RPMI8226 (cell line): ENCODE measurements at regions not wholly inside any gene's neighbourhood (a gene's known extent, or its start where the extent isn't known, plus 50 kb on each side); places are given as distances from the start of the nearest gene placed in this dataset.
"Not testable (repeated sequence)": the region's sequence is repeated elsewhere in the genome, so short reads cannot be mapped to it uniquely, and the experiment has no call there.

Experiments used
- DNase-seq: peaks from one replicate; pipeline ENCODE4 v3.0.0-alpha.2; 2015

DNA sequence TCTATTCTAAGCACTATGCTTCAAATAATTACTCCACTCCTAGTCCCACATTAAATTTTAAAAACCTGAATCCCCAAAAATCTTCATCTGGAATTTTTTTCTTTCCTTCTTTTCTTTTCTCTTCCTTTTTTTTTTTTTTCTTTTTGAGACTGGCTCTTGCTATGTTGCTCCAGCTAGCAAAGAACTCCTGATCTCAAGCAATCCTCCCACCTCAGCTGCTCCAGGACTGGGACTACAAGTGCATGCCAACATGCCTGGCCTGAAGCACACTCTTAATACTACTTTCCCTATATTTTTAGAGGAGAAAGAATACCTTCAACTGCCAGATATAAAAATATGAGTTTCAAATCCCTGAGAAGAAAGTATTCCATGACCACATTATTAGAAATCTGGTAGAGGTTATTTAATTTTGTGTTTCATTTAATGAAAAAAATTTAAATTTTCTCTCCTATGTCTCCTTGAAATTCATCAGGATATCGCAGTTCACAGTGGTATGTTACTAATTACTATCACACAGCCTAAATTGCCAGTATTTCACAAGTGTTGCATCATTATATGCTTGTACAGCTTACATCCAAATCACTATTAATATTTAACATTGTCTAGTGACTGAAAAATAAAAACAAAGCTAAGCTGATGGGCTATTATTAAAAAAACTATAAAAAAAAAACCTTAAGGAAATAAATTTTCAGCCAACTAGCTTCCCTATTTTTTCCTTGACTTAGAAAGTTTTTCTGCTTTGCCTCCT is 227.8 kb downstream of the NAF1 start:
- no peak for DNase-seq

DNA sequence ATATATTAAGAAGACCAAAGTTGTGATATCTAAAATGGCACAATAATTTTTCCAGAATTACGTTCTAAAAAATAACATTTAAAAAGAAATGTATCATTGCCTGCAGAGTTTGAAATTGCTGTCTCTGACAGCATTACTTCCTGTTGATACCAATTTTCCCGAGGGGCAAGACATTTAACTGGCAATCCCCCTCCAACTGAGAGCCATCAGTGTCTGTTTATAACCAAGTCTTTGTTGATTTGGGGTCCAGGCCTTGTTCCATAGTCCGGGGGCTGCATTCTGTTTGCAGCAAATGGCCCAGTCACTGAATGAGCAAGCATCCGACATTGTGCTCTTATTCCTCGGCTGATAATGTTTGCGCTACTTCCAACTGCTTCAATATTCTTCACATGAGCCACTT is 231.5 kb downstream of the NAF1 start:
- no peak for DNase-seq

DNA sequence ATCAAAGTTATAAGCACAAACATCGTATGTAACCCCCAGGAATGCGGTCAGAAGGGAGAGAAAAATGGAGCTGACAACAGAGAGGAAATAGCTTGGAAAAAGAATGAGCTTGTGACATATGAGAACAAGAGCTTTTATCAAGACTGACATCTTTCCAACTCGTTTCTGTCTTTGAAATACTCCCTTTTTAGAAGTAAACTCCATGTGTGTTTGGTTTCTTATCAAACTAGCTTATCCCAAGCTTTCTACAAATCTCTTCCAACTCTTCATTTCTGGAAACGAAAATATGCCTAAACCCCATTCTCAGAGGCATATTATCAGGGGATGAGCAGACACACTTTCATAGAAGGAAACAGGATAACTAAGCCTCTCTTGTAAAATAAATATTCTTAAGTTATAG is 235.4 kb downstream of the NAF1 start:
- DNase-seq = no peak

DNA sequence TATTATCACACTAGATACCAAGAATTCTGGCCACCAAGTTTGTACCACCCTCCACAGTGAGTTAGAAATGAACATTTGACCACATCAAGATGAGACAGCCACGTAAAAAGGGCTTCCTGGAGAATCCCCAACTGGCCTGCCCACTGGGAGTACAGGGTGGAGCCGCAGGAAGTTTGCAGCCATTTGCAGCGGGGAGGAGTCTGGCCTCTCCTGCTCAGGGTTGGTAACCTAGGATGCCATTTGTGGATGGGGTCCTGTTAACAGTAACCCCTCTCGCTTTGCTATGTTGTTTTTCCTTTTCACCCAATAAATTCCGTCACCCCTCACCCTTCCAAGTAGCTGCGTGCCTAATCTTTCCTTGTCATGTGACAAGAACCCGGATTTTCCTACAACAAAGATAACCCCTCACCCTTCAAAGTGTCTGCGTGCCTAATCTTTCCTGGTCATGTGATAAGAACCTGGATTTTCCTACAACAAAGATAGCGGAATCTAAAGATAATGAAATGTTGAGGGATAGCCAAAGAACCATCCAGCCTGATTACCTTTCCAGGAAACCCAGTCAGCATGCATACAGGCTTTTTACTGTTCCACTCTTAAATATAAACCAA is 245.4 kb downstream of the NAF1 start:
- DNase-seq = no peak

DNA sequence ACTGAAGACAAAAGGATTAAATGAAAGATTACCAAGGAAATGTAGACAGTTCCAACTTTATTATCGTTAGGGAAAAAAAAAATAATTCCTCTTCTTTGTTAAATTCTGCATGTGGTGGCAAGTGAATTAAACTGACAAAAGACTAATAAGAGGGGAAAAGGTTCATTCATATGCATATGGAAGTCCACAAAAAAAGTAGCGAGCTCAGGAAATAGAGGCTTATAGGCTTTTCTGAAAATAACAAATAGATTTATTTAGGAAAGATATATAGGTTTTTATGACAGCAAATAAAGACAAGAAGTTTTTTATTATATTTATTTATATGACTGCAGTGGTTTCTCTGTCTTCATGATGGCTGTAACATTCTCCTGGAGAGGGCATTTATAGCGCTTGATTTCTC is 246.0 kb downstream of the NAF1 start:
- no peak for DNase-seq

DNA sequence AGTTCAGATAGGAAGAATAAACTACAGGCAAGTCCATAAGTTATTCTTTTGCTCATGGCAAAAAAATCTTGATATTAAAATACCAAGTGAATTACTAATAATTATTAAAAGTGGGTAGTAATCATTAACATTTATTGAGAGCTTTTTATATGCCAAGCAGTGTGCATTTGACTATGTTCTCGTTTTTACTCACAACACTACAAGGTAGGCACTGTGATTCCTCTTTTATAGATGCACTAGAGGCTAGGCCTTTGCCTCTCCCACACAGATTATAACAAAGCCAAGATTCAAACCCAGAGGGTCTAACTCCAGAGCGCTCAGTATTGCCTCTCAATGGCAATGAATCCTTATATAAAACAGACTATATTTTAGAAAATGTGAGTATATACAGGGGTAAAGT is 254.2 kb downstream of the NAF1 start:
- DNase-seq = no peak

DNA sequence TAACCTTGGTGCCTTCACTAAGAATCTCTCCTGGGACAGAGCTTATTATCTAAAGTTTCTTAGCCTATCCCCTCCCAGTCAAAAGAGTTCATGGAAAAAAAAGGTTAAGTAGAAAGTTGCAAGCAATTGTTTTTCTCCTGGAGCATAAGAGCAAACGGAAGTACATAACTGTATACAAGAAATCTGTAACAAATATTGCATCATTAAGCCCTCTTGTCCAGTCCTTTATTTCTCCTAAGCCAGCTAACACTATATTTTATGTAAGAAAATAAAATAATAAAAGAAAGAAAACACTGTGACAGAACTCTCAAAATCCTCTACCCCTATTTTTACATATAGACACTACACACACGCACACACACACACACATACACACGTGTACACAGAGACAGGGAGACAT is 255.3 kb downstream of the NAF1 start:
- DNase-seq = no peak

DNA sequence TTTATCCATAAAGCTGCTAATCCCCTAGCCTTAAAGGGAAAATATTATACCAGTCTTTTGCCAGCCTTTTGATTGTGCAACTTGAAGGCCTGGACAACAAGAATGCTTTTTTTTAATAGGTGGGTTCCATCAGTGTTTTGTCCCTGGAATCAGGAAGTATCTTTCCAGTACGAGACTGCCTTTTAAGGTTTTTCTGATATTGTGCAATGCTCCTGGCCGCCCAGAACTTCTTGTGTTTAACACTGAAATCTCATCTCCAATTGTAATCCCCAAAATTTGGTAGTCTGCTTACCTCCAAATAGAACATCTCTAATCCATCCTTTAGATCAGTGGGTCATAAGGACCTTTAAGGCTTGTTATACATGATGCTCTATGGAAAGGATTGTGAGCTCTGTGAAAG is 256.7 kb downstream of the NAF1 start:
- no peak for DNase-seq

DNA sequence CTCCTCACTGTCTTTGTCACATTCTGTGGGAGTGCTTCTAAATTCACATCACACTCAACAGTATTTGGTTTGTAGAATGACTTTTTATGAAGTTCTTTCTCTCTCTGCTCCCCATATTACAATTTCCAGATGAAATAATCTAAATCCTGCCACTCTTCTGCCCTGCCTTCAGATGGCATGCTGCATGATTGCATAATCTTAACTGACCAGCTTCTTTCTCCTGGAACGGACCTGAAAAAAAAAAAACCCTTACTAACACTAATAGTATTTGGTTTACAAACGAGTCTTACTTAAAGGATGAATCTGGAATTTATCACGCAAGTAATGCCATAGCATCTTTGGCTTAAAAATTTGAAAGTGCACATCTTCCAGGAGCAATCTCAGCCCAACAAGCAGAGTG is 272.3 kb downstream of the NAF1 start:
- DNase-seq = no peak

DNA sequence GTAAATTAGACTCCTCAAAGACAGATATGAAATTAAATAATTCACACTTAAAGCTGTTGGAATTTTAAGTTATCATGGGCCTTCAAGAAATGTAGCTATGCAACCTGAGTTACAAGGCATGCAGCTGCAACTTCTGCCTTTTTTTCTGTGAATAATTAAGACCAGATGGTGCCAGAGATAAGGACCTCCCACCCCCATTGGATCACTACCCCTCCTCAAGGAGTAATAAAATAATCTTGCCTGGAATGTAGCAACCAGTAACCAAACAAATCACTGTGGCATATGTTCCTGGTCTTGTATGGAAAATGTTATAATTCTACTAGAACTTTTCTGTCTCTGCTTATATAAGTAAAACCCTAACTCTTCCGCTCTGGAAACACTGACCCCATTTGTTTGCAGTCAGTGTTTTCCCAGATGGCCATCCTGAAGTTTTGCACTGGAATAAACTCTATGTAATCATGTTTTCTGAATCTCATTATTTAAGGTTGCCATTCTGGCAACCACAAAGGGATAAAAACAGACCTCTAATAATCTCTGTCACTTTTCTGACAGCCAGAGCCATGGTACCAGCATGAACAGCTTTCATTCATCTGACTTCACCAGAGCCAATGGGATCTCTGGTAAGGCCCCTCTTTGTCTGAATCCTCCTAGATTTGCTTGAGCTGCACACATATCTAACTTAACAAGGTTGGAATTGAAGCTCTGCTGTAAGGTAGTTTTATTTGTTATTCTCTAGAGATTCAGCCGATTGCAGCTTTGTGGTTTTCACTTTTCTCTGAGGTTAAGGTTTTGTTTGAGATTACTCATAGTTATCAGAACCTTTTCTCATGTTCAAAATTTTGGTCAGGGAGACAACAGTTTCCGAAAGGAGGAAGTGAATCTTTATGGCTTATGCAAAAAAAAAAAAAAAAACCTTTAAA is 274.6 kb downstream of the NAF1 start:
- peak; percentile 14 for DNase-seq

DNA sequence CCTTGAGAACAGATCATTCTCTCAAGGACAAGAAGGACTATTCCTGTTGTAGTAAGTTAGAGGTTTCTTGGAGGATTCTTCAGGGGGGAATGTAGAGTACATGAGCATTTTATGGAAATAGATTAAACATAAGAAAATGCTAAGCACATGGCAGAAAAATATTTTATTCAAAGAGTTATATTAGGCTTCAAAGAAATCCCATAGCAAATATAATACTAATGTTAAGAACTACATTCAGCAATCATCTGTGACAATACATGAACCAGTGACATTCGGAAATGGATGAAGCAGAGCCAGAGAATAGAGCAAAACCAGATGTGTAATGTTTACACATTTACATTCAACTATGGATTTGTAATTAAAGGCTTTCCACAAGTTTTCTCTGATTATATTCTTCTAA is 288.6 kb downstream of the NAF1 start:
- DNase-seq = no peak

DNA sequence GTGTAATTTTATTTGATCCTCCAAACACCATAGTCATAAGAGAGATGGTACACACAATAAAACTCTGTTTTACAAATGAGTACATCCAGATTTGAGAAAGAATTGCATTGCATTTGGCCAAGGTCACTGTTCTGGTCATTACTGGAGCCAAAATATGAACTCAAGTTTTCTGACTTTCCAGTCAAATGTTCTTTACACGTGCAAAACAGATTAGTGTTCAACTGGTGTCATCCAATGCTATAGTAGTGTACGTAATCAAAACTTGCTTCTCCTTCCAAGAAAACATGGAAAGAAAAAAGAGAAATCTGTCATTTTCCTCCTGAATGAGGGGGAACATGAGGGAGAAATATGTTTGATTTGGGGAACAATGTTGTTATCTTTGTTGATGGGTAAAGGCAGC is 291.9 kb downstream of the NAF1 start:
- no peak for DNase-seq

DNA sequence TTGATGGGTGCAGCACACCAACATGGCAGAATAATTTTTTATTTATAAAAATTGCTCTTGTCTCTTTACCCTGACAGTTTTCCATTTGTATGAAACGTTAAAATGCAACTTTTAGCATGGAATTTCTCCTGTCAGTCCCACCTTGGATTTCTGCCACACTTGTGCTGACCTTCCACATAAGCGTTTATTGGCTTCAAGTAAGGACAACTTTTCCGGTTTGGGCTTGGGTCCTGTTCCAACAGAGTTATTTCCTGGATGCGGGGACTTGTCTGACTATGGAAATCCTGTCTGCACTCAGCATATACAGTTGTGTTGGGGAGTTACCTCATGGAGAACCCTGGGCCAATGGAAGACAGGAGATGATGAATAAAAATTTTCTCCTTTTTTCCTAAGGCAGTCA is 294.7 kb downstream of the NAF1 start:
- no peak for DNase-seq

DNA sequence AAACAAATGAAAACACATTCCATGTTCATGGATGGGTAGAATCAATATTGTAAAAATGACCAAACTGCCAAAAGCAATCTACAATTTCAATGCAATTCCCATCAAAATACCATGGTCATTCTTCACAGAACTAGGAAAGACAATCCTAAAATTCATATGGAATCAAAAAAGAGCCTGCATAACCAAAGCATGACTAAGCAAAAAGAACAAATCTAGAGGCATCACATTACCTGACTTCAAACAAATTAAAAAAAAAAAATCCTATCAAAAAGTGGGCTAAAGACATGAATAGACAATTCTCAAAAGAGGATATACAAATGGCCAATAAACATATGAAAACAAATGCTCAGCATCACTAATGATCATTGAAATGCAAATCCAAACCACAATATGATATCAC is 297.5 kb downstream of the NAF1 start:
- no peak for DNase-seq

DNA sequence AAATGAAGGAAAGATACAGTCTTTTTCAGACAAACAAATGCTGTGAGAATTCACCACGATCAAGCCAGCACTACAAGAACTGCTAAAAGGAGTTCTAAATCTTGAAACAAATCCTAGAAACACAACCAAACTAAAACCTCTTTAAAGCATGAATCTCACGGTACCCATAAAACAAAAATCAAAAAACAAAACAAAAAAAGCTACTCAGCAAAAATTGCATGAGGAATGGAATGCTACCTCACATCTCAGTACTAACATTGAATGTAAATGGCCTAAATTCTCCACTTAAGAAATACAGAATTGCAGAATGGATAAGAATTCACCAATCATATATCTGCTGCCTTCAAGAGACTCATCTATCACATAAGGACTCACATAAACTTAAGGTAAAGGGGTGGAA is 300.1 kb downstream of the NAF1 start:
- no peak for DNase-seq

DNA sequence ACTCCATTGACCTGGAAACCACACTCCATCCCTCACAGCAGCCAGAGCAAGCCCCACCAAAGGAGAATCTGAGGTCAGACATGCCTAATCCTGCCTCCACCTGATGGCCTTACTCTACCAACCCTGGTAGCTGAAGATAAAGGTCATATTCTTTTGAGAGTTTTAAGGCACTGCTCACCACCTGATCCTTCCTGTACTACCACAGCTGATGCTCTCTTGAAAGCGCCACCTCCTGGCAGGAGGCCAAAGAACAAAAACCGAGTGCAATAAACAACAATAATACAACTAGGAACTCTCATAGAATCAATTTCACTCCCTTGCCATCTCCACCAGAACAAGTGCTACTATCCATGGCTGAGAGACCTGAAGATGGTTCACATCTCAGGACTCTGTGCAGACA is 301.6 kb downstream of the NAF1 start:
- DNase-seq = peak; percentile 11

DNA sequence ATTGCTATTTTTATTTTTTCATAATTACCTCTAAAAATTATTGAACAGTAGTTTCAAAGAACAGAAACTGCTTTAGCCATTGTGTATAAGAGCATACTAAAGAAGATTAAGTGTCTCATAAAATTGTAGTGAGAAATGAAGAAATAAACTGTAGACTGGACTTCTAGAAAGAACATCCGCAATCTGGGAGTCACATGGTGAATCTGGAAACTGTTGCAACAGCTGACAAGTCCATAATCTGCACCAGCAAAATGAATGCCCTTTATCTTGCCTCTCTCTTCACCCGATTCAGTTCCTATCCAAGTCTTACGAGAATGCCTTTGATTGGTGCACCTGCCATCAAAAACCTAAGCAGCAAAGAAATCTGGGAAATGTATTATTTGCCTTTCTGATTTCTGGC is 312.9 kb downstream of the NAF1 start:
- DNase-seq = no peak

DNA sequence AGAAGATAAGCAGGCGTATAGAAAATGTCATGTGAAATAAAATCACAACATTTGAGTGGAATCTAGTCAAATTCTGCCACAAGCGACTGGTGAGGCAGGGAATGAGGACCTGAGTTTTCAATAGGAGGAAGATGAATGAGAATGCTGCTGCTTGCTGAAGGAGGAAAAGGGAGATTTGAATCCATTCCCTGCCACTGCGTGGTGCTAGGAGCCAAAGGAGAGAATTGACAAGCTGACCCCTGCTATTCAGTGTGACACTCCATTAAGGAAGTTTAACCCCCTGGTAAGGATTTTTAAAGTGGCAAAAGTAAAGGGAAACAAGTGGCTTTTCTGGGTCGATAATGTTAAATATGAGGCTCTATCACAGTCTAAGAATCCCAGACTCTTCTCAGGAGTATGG is 314.0 kb downstream of the NAF1 start:
- DNase-seq = no peak

DNA sequence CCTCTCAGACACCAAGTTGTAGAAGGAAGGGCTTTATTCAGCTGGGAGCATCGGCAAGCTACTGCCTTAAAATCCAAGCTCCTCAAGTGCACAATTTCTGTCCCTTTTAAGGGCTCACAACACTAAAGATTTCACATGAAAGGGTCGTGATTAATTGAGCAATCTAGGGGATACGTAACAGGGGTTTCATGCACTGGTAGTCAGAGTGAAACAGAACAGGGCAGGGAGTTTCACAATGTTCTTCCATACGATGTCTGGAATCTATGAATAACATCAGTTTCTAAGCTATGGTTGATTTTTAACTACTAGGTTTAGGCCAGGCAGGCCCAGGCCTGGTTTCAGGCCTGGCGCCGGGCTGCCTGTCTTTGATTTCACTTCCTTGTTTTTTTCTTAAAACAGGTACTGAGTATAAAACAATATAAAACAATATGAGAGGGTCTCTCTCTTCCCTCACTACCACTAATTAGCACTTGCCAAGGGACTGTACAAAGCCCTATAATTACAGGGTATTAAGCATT is 315.4 kb downstream of the NAF1 start:
- not testable (repeated sequence) for DNase-seq

DNA sequence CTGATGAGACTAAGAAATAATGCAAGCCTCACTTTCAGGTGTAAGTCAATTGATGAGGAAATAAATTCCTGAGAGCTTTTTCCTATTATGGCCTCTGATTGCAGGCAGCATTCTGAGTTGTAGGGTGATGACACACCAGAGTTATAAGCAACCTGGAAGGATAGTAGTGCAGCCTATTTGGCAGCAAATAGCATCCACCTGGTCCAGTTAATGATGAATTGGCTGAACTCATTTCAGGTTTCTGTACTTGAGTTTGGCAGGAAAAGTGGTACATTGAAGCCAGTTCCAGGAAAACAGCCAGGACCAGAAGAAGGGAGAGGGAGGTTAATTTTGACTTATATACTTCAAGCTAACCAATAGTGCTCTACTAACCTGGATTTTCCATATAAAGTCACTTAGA is 316.8 kb downstream of the NAF1 start:
- no peak for DNase-seq

DNA sequence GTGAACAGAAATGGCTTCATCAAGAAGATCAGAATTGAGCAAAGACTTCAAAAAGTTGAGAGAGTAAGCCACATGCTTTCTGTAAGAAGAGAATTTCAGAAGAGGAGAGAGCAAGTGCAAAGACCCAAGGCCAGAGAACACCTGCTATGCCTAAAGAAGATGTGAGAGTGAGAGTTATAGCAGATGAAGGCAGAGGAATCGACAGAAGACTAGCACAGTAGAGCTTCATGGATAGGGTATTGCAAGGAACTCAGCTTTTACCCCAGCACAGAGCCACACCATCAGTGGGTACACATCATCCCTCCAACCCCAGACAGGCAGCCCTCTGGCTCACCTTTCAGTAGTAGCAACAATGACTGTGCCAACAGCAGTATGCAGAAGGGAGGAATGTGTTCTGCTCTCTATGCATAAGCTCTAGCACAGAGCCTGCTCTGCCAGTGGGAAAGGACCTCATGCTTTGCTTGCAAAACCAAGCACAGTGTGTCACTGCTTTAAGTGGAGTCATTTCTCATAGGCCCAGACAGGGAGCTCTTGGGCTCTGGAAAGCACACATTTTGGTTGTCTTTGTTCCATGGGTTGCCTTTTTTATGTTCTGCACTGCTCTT is 318.6 kb downstream of the NAF1 start:
- DNase-seq = no peak

DNA sequence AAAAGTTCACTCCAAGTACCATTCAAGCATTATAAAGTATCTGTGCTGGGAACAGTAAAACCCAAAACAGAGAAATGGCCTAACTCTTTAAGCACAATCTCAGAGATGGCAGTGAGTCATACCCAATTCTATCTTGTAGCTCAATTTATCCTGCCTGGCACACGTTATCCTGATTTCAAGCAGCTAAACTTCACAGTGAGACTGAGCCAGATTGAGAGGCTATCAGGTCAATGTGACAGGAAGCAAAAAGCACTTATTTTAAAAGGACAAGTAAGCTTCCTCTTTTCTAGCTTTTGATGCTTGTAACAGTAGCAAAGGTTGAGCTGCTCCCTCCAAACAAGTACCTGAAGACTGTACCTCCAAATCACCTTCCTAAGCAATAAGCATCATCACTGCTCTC is 324.9 kb downstream of the NAF1 start:
- no peak for DNase-seq

DNA sequence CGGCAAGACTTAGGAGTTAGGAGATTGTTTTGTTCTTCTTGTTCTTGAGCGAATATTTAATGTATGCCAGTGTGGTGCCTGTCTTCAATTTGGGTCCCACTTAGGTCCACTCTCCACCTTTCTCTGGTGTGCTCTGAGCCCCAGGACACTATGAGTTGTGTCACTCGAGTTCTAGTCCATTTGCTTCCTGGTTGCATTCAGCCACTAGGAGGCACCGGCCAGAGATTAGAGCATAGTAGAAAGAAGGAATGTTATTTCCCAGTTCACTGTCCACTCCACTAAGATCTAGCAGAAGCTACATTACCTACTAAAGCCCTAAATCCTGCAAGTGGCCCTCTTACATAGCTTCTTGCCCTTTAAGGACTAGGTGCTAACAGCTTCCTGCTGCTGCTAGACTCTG is 326.9 kb downstream of the NAF1 start:
- DNase-seq = no peak
